SK-N-SH (cell line): ENCODE measurements at regions not wholly inside any gene's neighbourhood (a gene's known extent, or its start where the extent isn't known, plus 50 kb on each side); places are given as distances from the start of the nearest gene placed in this dataset.

ENCODE experiments used
- EP300 ChIP-seq, 2 experiments: IDR thresholded peaks; 2 replicates each; pipeline versions ENCODE4 v1.4.0 to v1.6.1; 2012; ENCODE audit warnings: borderline replicate concordance in 1 of 2, low read depth in 1 of 2, low read length in 1 of 2
- GABPA ChIP-seq: IDR thresholded peaks from 2 replicates; pipeline ENCODE4 v1.4.0; 2012; ENCODE audit warnings: low read depth, mild to moderate bottlenecking
- TF ChIP-seq, protein P1 (sequence below): IDR thresholded peaks from 2 replicates; pipeline ENCODE4 v1.4.0; 2012; ENCODE audit warnings: low read depth, borderline replicate concordance
- TF ChIP-seq, protein P2 (sequence below): fragments of 200-600 bp; sonication (generic); IDR thresholded peaks from 2 replicates; pipeline ENCODE4 v1.6.1; 2017; ENCODE audit warnings: antibody characterized with exemption, mild to moderate bottlenecking, moderate library complexity

DNA sequence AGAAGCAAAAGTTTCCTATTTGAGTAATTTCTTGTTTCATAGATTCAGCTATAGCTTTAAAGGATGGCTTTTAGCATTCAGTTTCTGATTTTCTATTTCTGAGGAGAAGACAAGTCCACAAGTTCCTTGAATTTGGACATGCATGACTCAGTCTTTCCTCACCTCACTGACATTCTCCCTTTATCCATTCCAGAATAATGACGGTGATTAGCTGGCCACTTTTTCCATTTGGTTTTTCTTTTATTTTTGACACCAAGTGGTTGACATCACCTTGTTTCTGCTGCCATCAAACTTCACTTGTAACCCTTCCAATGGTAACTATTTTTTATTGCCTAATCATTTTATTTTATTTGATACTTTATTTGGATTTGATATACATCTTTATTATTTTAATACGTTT lies 404.4 kb upstream of the KCNMB2 start:
- TF ChIP-seq, protein P1, sequence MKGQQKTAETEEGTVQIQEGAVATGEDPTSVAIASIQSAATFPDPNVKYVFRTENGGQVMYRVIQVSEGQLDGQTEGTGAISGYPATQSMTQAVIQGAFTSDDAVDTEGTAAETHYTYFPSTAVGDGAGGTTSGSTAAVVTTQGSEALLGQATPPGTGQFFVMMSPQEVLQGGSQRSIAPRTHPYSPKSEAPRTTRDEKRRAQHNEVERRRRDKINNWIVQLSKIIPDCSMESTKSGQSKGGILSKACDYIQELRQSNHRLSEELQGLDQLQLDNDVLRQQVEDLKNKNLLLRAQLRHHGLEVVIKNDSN = no peak
- TF ChIP-seq, protein P2, sequence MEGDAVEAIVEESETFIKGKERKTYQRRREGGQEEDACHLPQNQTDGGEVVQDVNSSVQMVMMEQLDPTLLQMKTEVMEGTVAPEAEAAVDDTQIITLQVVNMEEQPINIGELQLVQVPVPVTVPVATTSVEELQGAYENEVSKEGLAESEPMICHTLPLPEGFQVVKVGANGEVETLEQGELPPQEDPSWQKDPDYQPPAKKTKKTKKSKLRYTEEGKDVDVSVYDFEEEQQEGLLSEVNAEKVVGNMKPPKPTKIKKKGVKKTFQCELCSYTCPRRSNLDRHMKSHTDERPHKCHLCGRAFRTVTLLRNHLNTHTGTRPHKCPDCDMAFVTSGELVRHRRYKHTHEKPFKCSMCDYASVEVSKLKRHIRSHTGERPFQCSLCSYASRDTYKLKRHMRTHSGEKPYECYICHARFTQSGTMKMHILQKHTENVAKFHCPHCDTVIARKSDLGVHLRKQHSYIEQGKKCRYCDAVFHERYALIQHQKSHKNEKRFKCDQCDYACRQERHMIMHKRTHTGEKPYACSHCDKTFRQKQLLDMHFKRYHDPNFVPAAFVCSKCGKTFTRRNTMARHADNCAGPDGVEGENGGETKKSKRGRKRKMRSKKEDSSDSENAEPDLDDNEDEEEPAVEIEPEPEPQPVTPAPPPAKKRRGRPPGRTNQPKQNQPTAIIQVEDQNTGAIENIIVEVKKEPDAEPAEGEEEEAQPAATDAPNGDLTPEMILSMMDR = no peak
- no peak for TF ChIP-seq EP300 (IDR thresholded peaks at IDR 0.05; ENCODE audit: borderline replicate concordance in 1 of 2, low read depth in 1 of 2, low read length in 1 of 2)
- no peak for TF ChIP-seq GABPA
